Adrenal gland (tissue), 9 donors: ENCODE measurements at regions not wholly inside any gene's neighbourhood (a gene's known extent, or its start where the extent isn't known, plus 50 kb on each side); places are given as distances from the start of the nearest gene placed in this dataset.
A peak's percentile ranks its signal among the peaks of the same experiment; 100 is the strongest.

Source experiments
- DNase-seq, 7 donors: peaks; one replicate each; pipeline ENCODE4 v3.0.0-alpha.2; 2019 to 2020
- H3K27ac ChIP-seq, 5 donors: fragments of 200-600 bp; sonication (generic) in 4 of 5; 1 replicate in 3 of 5; 2 replicates in 2 of 5; pipeline versions ENCODE4 v1.5.1 to v1.8.0; 2016 to 2020; ENCODE audit warnings: mild to moderate bottlenecking in 1 of 5
- H3K27me3 ChIP-seq: fragments of 200-600 bp; 2 replicates; pipeline ENCODE4 v1.8.0; 2021
- H3K36me3 ChIP-seq, 2 donors: fragments of 200-600 bp; replicated peaks in 1 of 2; 1 replicate in 1 of 2; 2 replicates in 1 of 2; pipeline versions ENCODE4 v1.5.1 to v1.8.0; 2018 to 2022
- H3K4me1 ChIP-seq, 2 donors: fragments of 200-600 bp; replicated peaks in 1 of 2; 1 replicate in 1 of 2; 2 replicates in 1 of 2; pipeline versions ENCODE4 v1.5.1 to v1.8.0; 2018 to 2021
- H3K4me3 ChIP-seq, 4 donors: fragments of 200-600 bp; sonication (generic) in 3 of 4; one replicate each; pipeline ENCODE4 v1.5.1; 2016 to 2018
- H3K9me3 ChIP-seq, 3 donors: fragments of 200-600 bp; sonication (generic) in 1 of 3; replicated peaks in 1 of 3; 1 replicate in 2 of 3; 2 replicates in 1 of 3; pipeline versions ENCODE4 v1.5.1 to v1.8.0; 2016 to 2021
- POLR2A ChIP-seq, 2 donors: fragments of 450-650 bp; IDR thresholded peaks; one replicate each; pipeline ENCODE4 v1.6.1; 2017; ENCODE audit warnings: antibody characterized with exemption in 2 of 2, mild to moderate bottlenecking in 2 of 2, moderate library complexity in 1 of 2
- WGBS, 4 donors: extraction: QIAGEN DNeasy Blood & Tissue Kit in 2 of 4; methylation state at CpG; one replicate each; pipeline versions ENCODE4 v1.1.5 to v1.1.7; 2013 to 2017; 5-methylcytosine and 5-hydroxymethylcytosine counted together
- intact Hi-C, 2 donors: fragments of 100-400 bp; cut with DNase I; formaldehyde crosslinking; loops; one replicate each; pipeline versions ENCODE4 v1.14.1 to v1.15.0; 2022 to 2023
- TF ChIP-seq, protein P1 (sequence below), 6 experiments: fragments of 450-650 bp in 4 of 6; fragments of 200-600 bp in 2 of 6; sonication (generic) in 1 of 6; IDR thresholded peaks; 1 replicate in 5 of 6; 2 replicates in 1 of 6; pipeline versions ENCODE4 v1.5.1 to v1.8.0; 2016 to 2021; ENCODE audit warnings: antibody characterized with exemption in 6 of 6, mild to moderate bottlenecking in 2 of 6, moderate library complexity in 1 of 6
- donor health status: healthy with polysubstance abuse.
- donor health status: Bipolar disorder and iron deficiency.
- donor health status: DM: yes; HTN: yes; CAD: no.
- donor health status: DM: no; HTN: no; CAD: no.
- donor health status: DM: no; HTN: no; CAD: no.

GRCh38 chrX:13223868-13224567 lies 95.8 kb downstream of the ATXN3L start:
- H3K4me3 ChIP-seq: no peak overlapping the region
- intact Hi-C loops: no loop called here
- no peaks in the 10 kb centered on the region for H3K9me3 ChIP-seq
- WGBS, 4 donors: 53 to 80% (median 68%) methylated on average over 1 to 2 of the region's 2 CpGs
- no peaks in the 10 kb centered on the region for H3K4me1 ChIP-seq
- no peaks in the 10 kb centered on the region for H3K27me3 ChIP-seq
- no peaks in the 10 kb centered on the region for H3K36me3 ChIP-seq
- TF ChIP-seq POLR2A (IDR thresholded peaks at IDR 0.05): no peak
- TF ChIP-seq, protein P1, sequence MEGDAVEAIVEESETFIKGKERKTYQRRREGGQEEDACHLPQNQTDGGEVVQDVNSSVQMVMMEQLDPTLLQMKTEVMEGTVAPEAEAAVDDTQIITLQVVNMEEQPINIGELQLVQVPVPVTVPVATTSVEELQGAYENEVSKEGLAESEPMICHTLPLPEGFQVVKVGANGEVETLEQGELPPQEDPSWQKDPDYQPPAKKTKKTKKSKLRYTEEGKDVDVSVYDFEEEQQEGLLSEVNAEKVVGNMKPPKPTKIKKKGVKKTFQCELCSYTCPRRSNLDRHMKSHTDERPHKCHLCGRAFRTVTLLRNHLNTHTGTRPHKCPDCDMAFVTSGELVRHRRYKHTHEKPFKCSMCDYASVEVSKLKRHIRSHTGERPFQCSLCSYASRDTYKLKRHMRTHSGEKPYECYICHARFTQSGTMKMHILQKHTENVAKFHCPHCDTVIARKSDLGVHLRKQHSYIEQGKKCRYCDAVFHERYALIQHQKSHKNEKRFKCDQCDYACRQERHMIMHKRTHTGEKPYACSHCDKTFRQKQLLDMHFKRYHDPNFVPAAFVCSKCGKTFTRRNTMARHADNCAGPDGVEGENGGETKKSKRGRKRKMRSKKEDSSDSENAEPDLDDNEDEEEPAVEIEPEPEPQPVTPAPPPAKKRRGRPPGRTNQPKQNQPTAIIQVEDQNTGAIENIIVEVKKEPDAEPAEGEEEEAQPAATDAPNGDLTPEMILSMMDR (IDR thresholded peaks at IDR 0.05): peak in 1 of 6 experiments; percentile 6
- DNase-seq: peak in 3 of 7 donors; percentile 10 to 17 (median 13)
- H3K27ac ChIP-seq: no peak overlapping the region

- Histone ChIP-seq H3K9me3 (no peaks in the 10 kb centered on the region), H3K36me3 (no peaks in the 10 kb centered on the region), H3K4me1 (no peaks in the 10 kb centered on the region), H3K4me3 (no peak overlapping the region), H3K27me3 (no peaks in the 10 kb centered on the region), H3K27ac (no peak overlapping the region)
- DNase-seq: no peak
- WGBS, 4 donors: 39 to 77% (median 61%) methylated on average over 3 to 4 of the region's 4 CpGs
- TF ChIP-seq POLR2A (IDR thresholded peaks at IDR 0.05): no peak
- TF ChIP-seq, protein P1 (IDR thresholded peaks at IDR 0.05): no peak
- intact Hi-C loops: no loop called here
Observed at GRCh38 chrX:13220916-13221315, 98.9 kb downstream of the ATXN3L start.

DNA sequence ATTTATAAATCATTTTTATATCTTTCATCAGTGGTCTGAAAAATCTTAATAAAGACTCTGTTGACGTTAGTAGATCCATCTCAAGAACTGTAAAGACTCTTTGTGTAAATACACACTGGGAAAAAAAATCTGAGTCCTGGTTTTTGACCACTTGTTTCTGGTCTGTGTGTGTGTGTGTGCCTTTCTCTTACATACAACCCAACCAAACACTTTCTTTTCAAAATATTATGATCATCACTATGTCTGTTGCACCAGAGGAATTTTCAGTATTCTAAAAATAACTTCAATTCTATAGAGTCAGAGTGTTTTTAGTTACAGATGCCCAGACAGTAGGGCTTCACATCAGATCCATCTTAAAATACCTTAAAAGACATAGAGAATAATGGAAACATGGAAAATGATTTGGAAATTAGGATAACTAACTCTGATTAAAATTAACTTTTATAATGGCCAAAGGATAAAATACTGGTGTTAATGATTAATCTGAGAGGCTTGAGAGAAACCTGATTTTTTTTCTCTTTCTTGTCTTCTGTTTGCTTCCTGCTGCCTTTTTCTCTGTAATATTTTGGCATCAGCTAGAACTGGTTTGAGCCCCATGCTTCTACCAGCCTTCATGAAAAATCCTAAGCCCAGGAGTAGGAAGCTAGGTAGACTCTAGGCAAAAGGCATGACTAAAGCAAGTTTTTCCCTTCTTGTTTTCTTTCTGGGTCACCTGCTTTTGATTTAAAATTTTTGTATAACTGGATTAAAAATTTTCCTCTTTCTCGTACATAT lies 99.7 kb downstream of the ATXN3L start:
- no peaks in the 10 kb centered on the region for H3K36me3 ChIP-seq
- H3K9me3 ChIP-seq: no peaks in the 10 kb centered on the region
- H3K27me3 ChIP-seq: no peaks in the 10 kb centered on the region
- TF ChIP-seq, protein P1 (IDR thresholded peaks at IDR 0.05): no peak
- TF ChIP-seq POLR2A (IDR thresholded peaks at IDR 0.05): no peak
- DNase-seq: no peak
- no peaks in the 10 kb centered on the region for H3K4me1 ChIP-seq
- H3K27ac ChIP-seq: no peak overlapping the region
- no peak overlapping the region for H3K4me3 ChIP-seq
- WGBS, 4 donors: 58 to 82% (median 70%) methylated on average over 2 of the region's 2 CpGs
- intact Hi-C loops: no loop called here

- intact Hi-C loops: no loop called here
- WGBS, 4 donors: 80 to 86% (median 84%) methylated on average over 3 of the region's 3 CpGs
- TF ChIP-seq POLR2A (IDR thresholded peaks at IDR 0.05): no peak
- TF ChIP-seq, protein P1 (IDR thresholded peaks at IDR 0.05): no peak
Observed at GRCh38 chrX:13218758-13219157, 101.1 kb downstream of the ATXN3L start.

More at GRCh38 chrX:13218758-13219157, 101.1 kb downstream of the ATXN3L start:
- Histone ChIP-seq H3K4me1 (no peaks in the 10 kb centered on the region), H3K36me3 (no peaks in the 10 kb centered on the region), H3K4me3 (no peak overlapping the region), H3K9me3 (no peaks in the 10 kb centered on the region), H3K27ac (no peak overlapping the region), H3K27me3 (no peaks in the 10 kb centered on the region)
- no peak for DNase-seq
